GM12878 (cell line): ENCODE measurements at regions not wholly inside any gene's neighbourhood (a gene's known extent, or its start where the extent isn't known, plus 50 kb on each side); places are given as distances from the start of the nearest gene placed in this dataset.

Experiments
- ATAC-seq: fragments of 200-7000 bp; cut with Tn5 transposase; 3 replicates; pipeline ENCODE4 v1.9.1; 2020; ENCODE audit warnings: mild to moderate bottlenecking, moderate library complexity
- BruUV-seq: library from RNA; stranded (reverse); fragments of 400-500 nt; replicated peaks from 2 replicates; lab custom pipeline; 2021; lab: Mats Ljungman, UMichigan
- CTCF ChIA-PET: fragments of 300-600 bp; sonication (Branson Sonifier 250); formaldehyde crosslinking; extraction: SDS; loops from one replicate; lab custom pipeline; 2021; ENCODE audit warnings: inconsistent platforms; lab: Yijun Ruan, JAX
- POLR2A ChIA-PET: fragments of 350-600 bp; formaldehyde crosslinking; extraction: SDS; loops from one replicate; lab custom pipeline; 2021; ENCODE audit warnings: inconsistent platforms; lab: Charles Lee
- RAD21 ChIA-PET: fragments of 300-600 bp; sonication (Branson Sonifier 250); formaldehyde crosslinking; loops from one replicate; lab custom pipeline; 2023; ENCODE audit warnings: antibody characterized with exemption; ENCODE audit not compliant: unreplicated experiment; lab: Charles Lee
- SMC1A ChIA-PET: fragments of 300-600 bp; sonication (Branson Sonifier 250); formaldehyde crosslinking; loops from one replicate; lab custom pipeline; 2023; ENCODE audit not compliant: unreplicated experiment, uncharacterized antibody; lab: Charles Lee
- DNase-seq: peaks from one replicate; pipeline ENCODE4 v3.0.0-alpha.2; 2011; ENCODE audit warnings: low read depth, low spot score
- FAIRE-seq: peaks from 3 replicates; lab custom pipeline; 2011; peaks lifted over from hg19 to GRCh38; lab: Jason Lieb, UNC
- H2AFZ ChIP-seq: 2 replicates; pipeline ENCODE4 v1.6.0; 2011; ENCODE audit warnings: low read depth, low read length, control low read depth; ENCODE audit not compliant: control insufficient read depth
- H3K27ac ChIP-seq: 2 replicates; pipeline ENCODE4 v1.5.1; 2011; ENCODE audit warnings: control low read depth; ENCODE audit not compliant: control insufficient read depth, insufficient read depth
- H3K27me3 ChIP-seq, 2 experiments: replicated peaks in 1 of 2; 2 replicates each; pipeline versions ENCODE4 v1.6.0 to v1.6.1; 2011; ENCODE audit warnings: low read length in 1 of 2; ENCODE audit not compliant: control insufficient read depth in 2 of 2, insufficient read depth in 2 of 2
- H3K36me3 ChIP-seq, 2 experiments: 2 replicates each; pipeline ENCODE4 v1.5.1; 2011; ENCODE audit warnings: low read length in 1 of 2; ENCODE audit not compliant: control insufficient read depth in 2 of 2, insufficient read depth in 2 of 2
- H3K4me1 ChIP-seq: 2 replicates; pipeline ENCODE4 v1.6.1; 2011; ENCODE audit warnings: mild to moderate bottlenecking, low read length, moderate library complexity, mixed read lengths; ENCODE audit not compliant: control insufficient read depth, insufficient read depth
- H3K4me2 ChIP-seq: 2 replicates; pipeline ENCODE4 v1.6.0; 2011; ENCODE audit warnings: control low read depth; ENCODE audit not compliant: control insufficient read depth, insufficient read depth
- H3K4me3 ChIP-seq: fragments of 200-600 bp; sonication (generic); 2 replicates; pipeline ENCODE4 v1.5.1; 2016
- H3K79me2 ChIP-seq: 2 replicates; pipeline ENCODE4 v1.6.0; 2011; ENCODE audit warnings: low read length; ENCODE audit not compliant: control insufficient read depth, insufficient read depth
- H3K9ac ChIP-seq: 2 replicates; pipeline ENCODE4 v1.8.0; 2011; ENCODE audit warnings: low read length, control low read depth, mixed read lengths; ENCODE audit not compliant: control insufficient read depth, insufficient read depth
- H3K9me3 ChIP-seq: replicated peaks from 3 replicates; pipeline ENCODE4 v1.5.1; 2011; ENCODE audit warnings: mild to moderate bottlenecking, low read length; ENCODE audit not compliant: control insufficient read depth, insufficient read depth
- H4K20me1 ChIP-seq: 2 replicates; pipeline ENCODE4 v1.6.0; 2011; ENCODE audit not compliant: control insufficient read depth, insufficient read depth
- ATF3 ChIP-seq: IDR thresholded peaks from 2 replicates; pipeline ENCODE4 v1.6.1; 2011; ENCODE audit warnings: low read depth, mild to moderate bottlenecking, low read length, moderate library complexity, borderline replicate concordance; ENCODE audit errors: extremely low read depth
- CBX5 ChIP-seq: sonication (generic); IDR thresholded peaks from 2 replicates; pipeline ENCODE4 v1.6.1; 2016; ENCODE audit warnings: low read depth, moderate library complexity, mild to moderate bottlenecking, inconsistent platforms
- CTCF ChIP-seq, 3 experiments: IDR thresholded peaks in 2 of 3; conservative IDR thresholded peaks in 1 of 3; 2 replicates each; pipeline ENCODE4 v1.5.1; 2011; ENCODE audit warnings: low read depth in 3 of 3, low read length in 3 of 3, mild to moderate bottlenecking in 3 of 3, control low read depth in 2 of 3, moderate library complexity in 2 of 3, inconsistent platforms in 1 of 3, mixed read lengths in 1 of 3; ENCODE audit not compliant: control insufficient read depth in 2 of 3, insufficient read depth in 1 of 3; ENCODE audit errors: extremely low read depth in 1 of 3
- IRF3 ChIP-seq: fragments of 450-650 bp; IDR thresholded peaks from 2 replicates; pipeline ENCODE4 v1.6.1; 2014; ENCODE audit warnings: mild to moderate bottlenecking
- MYB ChIP-seq: fragments of 150-350 bp; IDR thresholded peaks from 2 replicates; pipeline ENCODE4 v1.6.1; 2014; ENCODE audit warnings: mild to moderate bottlenecking, low read depth, low read length, borderline replicate concordance
- PAX5 ChIP-seq: IDR thresholded peaks from 2 replicates; pipeline ENCODE4 v1.6.1; 2011; ENCODE audit warnings: low read depth, low read length, borderline replicate concordance
- RAD21 ChIP-seq: IDR thresholded peaks from 2 replicates; pipeline ENCODE4 v1.6.1; 2011; ENCODE audit warnings: mild to moderate bottlenecking, low read depth, low read length, moderate library complexity; ENCODE audit not compliant: insufficient read depth
- SMC3 ChIP-seq: IDR thresholded peaks from 2 replicates; pipeline ENCODE4 v1.6.1; 2011; ENCODE audit warnings: low read length, improper control_type of control experiment, borderline replicate concordance
- ZNF24 ChIP-seq: fragments of 450-650 bp; IDR thresholded peaks from 2 replicates; pipeline ENCODE4 v1.6.1; 2017; ENCODE audit warnings: antibody characterized with exemption, mild to moderate bottlenecking
- ZNF384 ChIP-seq: IDR thresholded peaks from 2 replicates; pipeline ENCODE4 v1.6.1; 2012; ENCODE audit warnings: low read depth, mild to moderate bottlenecking, low read length, improper control_type of control experiment, borderline replicate concordance
- WGBS: methylation state at CpG from one replicate; pipeline ENCODE4 v1.1.6; 2016; ENCODE audit warnings: low lambda C conversion rate; ENCODE audit not compliant: insufficient replicate concordance, insufficient coverage; ENCODE audit errors: missing lambda C conversion rate; 5-methylcytosine and 5-hydroxymethylcytosine counted together
- in situ Hi-C: fragments of 300-500 bp; cut with MboI; formaldehyde crosslinking; loops from 9 replicates; pipeline ENCODE4 v1.14.3; 2018; ENCODE audit warnings: mixed read lengths
- intact Hi-C: fragments of 100-400 bp; cut with micrococcal nuclease; formaldehyde crosslinking; loops from one replicate; pipeline ENCODE4 v1.14.2; 2022; ENCODE audit not compliant: unreplicated experiment

GRCh38 chr2:228657807-228658402 is 476.4 kb upstream of the SPHKAP start:
- Histone ChIP-seq H3K9ac (no peak overlapping the region), H3K27ac (no peak overlapping the region), H3K27me3 (no peaks in the 10 kb centered on the region), H3K4me2 (no peak overlapping the region), H3K4me1 (no peaks in the 10 kb centered on the region), H4K20me1 (no peaks in the 10 kb centered on the region), H2AFZ (no peak overlapping the region), H3K36me3 (no peaks in the 10 kb centered on the region), H3K4me3 (no peak overlapping the region), H3K79me2 (no peaks in the 10 kb centered on the region), H3K9me3 (no peaks in the 10 kb centered on the region)
- POLR2A ChIA-PET, result no interaction called here
- intact Hi-C loops (loop anchor here (1.0 to 5.0 kb wide), 6 partner anchors 257 to 766 kb away; no protein-coding TSS in a partner anchor), in situ Hi-C loops (loop anchor here (25.0 kb wide), 1 partner anchor 721 kb away; no protein-coding TSS in a partner anchor)
- ATAC-seq, result peak; percentile 78
- BruUV-seq, result no TSS peak
- CTCF ChIA-PET, result interaction anchor here (0.6 to 2.8 kb wide), 12 partner anchors 10 to 1039 kb away, joined by 3 to 13 read pairs (median 4); no protein-coding TSS in a partner anchor
- peak; percentile 3 for DNase-seq
- RAD21 ChIA-PET, result interaction anchor here (1.0 to 2.0 kb wide), 2 partner anchors 339 to 609 kb away, joined by 4 to 9 read pairs; no protein-coding TSS in a partner anchor
- SMC1A ChIA-PET, result interaction anchor here (0.8 to 1.6 kb wide), 5 partner anchors 21 to 767 kb away, joined by 3 to 5 read pairs (median 3); no protein-coding TSS in a partner anchor
- 52% methylated on average over 6 of the region's 6 CpGs for WGBS
- no peak for TF ChIP-seq ZNF24
- no peak for TF ChIP-seq IRF3
- no peak for TF ChIP-seq ATF3
- no peak for TF ChIP-seq MYB
- peak; percentile 88 for TF ChIP-seq RAD21
- peak; percentile 56; the same call in 1 of the 2 replicates for TF ChIP-seq ZNF384
- peak; percentile 78; the same call in 1 of the 2 replicates for TF ChIP-seq SMC3
- TF ChIP-seq CBX5, result no peak
- TF ChIP-seq PAX5, result no peak
- peak; percentile 26 to 68 (median 43); a peak in 4 of 6 replicates for TF ChIP-seq CTCF (IDR thresholded peaks at IDR 0.05 in 2 of 3, conservative IDR thresholded peaks at IDR 0.05 in 1 of 3; ENCODE audit: control insufficient read depth in 2 of 3, extremely low read depth in 1 of 3, insufficient read depth in 1 of 3, low read depth in 3 of 3, low read length in 3 of 3)
- FAIRE-seq, result no peak
